Memory B cell (primary cell): ENCODE measurements at regions not wholly inside any gene's neighbourhood (a gene's known extent, or its start where the extent isn't known, plus 50 kb on each side); places are given as distances from the start of the nearest gene placed in this dataset.

ENCODE experiments used
- ATAC-seq: fragments of 150-1000 bp; cut with Tn5 transposase; 2 replicates; pipeline ENCODE4 v1.10.0; 2021; ENCODE audit warnings: low read depth, mild to moderate bottlenecking, moderate library complexity
- DNase-seq, 2 donors: peaks; one replicate each; pipeline ENCODE4 v3.0.0; 2022; ENCODE audit warnings: low spot score in 2 of 2
- H3K27ac Mint-ChIP-seq: one replicate; pipeline ENCODE4 v1.8.0; 2022; ENCODE audit warnings: mild to moderate bottlenecking, moderate library complexity, mixed read lengths
- H3K27me3 Mint-ChIP-seq: one replicate; pipeline ENCODE4 v1.8.0; 2022; ENCODE audit warnings: mixed read lengths
- H3K36me3 Mint-ChIP-seq: one replicate; pipeline ENCODE4 v1.8.0; 2022; ENCODE audit warnings: mild to moderate bottlenecking, mixed read lengths
- H3K4me1 Mint-ChIP-seq: one replicate; pipeline ENCODE4 v1.8.0; 2022; ENCODE audit warnings: mixed read lengths
- H3K4me3 Mint-ChIP-seq: one replicate; pipeline ENCODE4 v1.8.0; 2022; ENCODE audit warnings: mild to moderate bottlenecking, moderate library complexity, mixed read lengths
- H3K9me3 Mint-ChIP-seq: one replicate; pipeline ENCODE4 v1.8.0; 2022; ENCODE audit warnings: mixed read lengths

DNA sequence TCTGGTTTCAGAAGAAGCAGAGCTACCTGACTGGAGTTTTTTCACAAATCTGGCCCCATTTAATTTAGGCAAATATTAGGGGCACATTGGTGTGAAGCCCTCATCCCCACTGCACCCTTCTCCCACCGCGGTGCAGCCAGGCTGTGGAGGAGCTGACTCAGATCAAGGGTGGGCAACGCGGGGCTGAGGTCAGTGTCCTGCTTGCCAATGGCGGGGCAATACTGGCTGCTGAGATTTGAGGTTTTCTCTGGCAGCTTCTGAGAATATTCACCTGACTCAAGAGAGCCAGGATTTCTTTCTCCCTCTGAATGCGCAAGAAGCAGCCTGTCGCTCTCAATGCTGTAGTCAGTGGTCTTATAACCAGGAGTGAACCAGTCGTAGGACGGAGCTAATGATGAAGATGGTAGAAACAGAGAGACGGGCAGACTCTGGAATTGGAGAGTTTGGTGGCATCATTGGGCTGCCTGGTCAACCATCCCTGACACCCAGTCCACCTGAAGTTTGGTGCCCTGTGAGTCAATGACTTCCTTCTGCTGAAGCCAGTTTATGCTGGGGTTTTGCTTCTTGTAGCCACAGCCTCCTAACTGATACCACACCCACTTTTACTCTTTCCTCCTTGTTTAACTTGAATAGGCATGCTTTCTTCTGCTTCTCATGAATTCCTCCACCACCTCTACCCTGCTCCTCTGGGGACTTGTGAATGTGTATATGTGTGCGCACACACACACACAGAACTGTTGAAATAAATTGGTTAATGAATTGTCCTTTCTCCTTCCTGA, 123.7 kb upstream of the CTBP2 start:
- H3K27me3 Mint-ChIP-seq, result peaks cover 19% of the 10 kb centered on the region
- ATAC-seq, result no peak
- peaks cover 7% of the 10 kb centered on the region for H3K9me3 Mint-ChIP-seq
- H3K4me3 Mint-ChIP-seq, result no peak overlapping the region
- DNase-seq, result no peak
- H3K36me3 Mint-ChIP-seq, result no peaks in the 10 kb centered on the region
- H3K27ac Mint-ChIP-seq, result no peak overlapping the region
- no peaks in the 10 kb centered on the region for H3K4me1 Mint-ChIP-seq

DNA sequence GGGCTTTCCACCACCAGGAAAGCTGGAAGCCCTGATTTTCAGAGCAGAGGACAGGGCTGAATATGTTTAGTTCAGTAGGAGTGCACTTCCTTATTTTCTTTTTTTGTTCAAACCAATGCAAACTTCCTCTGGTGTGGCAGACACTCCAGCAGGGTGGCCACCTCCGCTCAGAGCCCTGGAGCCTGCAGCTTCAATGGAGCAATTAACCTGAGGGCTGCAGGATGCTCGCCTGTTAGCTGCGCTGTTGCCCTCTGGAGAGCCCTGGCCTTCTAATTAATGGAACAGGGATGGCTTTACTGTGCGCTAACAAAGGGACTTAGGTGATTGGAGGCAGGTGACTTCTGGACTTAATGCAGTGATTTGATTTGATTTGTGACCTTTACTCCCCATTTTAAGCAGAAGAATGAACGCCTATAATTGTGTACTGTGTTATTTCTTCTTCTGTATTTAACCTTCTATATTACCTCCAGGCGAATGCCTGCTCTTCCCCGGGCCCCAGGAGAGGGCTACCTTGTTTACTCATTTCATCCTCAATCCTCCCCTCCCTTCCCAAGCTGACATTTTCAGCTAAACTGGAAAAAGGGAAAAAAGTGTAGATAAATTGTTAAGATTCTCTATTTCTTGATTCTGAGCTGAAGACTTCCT, 123.0 kb upstream of the CTBP2 start:
- Mint-ChIP-seq H3K4me1 (no peaks in the 10 kb centered on the region), H3K4me3 (no peak overlapping the region), H3K36me3 (no peaks in the 10 kb centered on the region), H3K9me3 (peaks cover 5% of the 10 kb centered on the region), H3K27me3 (peaks cover 19% of the 10 kb centered on the region), H3K27ac (no peak overlapping the region)
- DNase-seq, result no peak
- ATAC-seq, result no peak

DNA sequence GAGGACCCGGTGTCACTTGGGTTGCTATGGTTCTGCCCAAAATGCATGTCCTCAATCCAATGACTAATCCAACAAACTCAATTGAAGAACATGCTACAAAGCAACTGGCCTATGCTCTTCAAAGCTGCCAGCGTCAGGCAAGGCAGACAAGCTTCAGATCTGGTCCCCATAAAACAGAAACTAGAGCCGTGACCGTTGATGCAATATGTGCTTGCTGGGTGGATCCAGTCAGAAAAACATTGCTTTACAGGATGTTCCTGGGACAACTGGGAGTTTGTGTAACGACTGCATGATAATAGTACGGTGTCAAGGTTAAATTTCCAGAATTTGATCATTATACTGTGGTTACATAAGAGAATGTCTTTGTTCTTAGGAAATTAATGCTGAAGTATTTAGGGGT, 120.7 kb upstream of the CTBP2 start:
- Mint-ChIP-seq H3K9me3 (peaks cover 2% of the 10 kb centered on the region), H3K27ac (no peak overlapping the region), H3K36me3 (peaks cover under 1% of the 10 kb centered on the region), H3K27me3 (peaks cover 11% of the 10 kb centered on the region), H3K4me3 (no peak overlapping the region), H3K4me1 (no peaks in the 10 kb centered on the region)
- DNase-seq (no peak), ATAC-seq (no peak)

DNA sequence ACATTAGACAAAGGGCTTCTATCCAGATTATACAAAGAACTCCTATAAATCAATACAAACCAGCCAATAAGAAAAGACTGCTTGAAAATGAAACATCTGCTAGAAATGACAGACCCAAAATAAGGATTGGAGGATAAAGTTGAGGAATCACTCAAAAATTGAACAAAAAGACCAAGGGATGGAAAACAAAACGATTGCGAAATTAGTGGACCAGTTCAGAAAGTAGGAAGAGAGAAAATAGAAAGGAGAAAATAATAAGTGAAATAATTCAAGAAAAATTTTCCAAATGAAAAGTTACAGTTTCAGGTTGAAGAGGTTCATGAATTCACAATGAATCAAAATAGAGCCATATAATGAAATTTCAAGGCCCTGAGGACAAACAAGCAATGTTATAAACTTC, 115.8 kb upstream of the CTBP2 start:
- H3K27ac Mint-ChIP-seq, result no peak overlapping the region

DNA sequence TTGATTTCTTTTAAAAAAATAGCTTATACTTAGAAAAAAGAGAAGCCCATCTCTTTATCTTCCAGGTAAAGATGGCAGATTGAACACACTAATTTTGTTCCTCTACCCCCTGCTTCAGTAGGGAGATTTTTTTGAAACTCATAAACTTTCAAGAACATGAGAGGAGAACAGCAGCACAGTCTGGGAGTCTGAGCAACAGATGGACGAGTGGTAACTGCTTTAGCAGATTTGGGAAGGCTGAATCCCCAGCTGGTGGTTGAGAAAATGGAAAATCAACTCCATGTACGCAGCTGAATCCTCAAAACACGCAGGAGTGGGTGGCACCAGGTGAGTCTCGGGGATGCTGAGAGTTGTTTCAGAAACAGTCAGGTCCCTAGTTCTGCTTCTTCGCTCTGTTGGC, 114.6 kb upstream of the CTBP2 start:
- H3K27ac Mint-ChIP-seq, result no peak overlapping the region
- H3K4me3 Mint-ChIP-seq, result no peak overlapping the region
- DNase-seq (no peak), ATAC-seq (no peak)
- peaks cover 11% of the 10 kb centered on the region for H3K27me3 Mint-ChIP-seq
- H3K9me3 Mint-ChIP-seq, result peaks cover 3% of the 10 kb centered on the region
- H3K36me3 Mint-ChIP-seq, result peaks cover 2% of the 10 kb centered on the region
- no peaks in the 10 kb centered on the region for H3K4me1 Mint-ChIP-seq

More for the DNA sequence above, 115.8 kb upstream of the CTBP2 start:
- no peak for DNase-seq
- peaks cover 7% of the 10 kb centered on the region for H3K27me3 Mint-ChIP-seq
- H3K4me1 Mint-ChIP-seq, result no peaks in the 10 kb centered on the region
- no peak overlapping the region for H3K4me3 Mint-ChIP-seq
- peaks cover 2% of the 10 kb centered on the region for H3K36me3 Mint-ChIP-seq
- H3K9me3 Mint-ChIP-seq, result peaks cover 3% of the 10 kb centered on the region
- no peak for ATAC-seq

DNA sequence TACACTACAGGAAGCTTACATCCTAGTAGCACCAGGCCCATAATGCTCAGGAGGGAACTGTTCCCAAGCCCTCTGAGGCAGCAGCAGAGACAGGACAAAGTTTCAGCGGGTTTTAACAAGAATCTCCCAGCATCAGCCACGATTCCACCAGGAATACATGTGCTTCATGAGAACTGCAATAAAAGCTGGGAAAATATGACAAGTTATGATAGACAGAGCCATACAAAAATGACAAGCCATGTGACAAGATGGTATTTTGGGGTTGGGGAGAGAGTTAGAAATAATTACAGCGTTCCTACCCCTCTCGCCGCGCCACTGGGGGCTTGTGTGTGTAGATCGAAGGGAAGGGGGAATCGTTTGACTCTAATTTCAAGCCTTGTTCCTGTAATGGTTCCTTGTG, 112.7 kb upstream of the CTBP2 start:
- Mint-ChIP-seq H3K36me3 (peaks cover 2% of the 10 kb centered on the region), H3K9me3 (peaks cover 3% of the 10 kb centered on the region), H3K4me3 (no peak overlapping the region), H3K4me1 (no peaks in the 10 kb centered on the region), H3K27me3 (peaks cover 11% of the 10 kb centered on the region), H3K27ac (no peak overlapping the region)
- DNase-seq, result no peak
- no peak for ATAC-seq

DNA sequence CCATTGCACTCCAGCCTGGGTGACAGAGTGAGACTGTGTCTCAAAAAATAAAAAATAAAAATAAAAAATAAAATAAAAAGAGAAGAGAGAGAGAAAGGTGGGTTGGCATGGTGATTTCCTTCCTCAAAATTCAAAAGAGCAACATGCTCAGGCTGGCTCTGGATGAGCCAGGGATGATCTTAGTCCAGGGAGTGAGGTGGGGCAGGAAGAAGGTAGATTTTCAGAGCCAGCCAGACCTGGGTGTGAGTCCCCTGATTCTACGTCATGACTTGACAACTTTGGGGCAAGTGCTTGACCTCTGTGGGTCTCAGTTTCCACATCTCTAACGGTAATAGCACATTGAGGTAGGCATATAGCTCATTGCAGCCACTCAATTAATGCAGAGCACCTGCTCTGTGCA, 109.4 kb upstream of the CTBP2 start:
- Mint-ChIP-seq H3K27ac (no peak overlapping the region), H3K27me3 (peaks cover 14% of the 10 kb centered on the region), H3K4me3 (no peak overlapping the region), H3K9me3 (peaks cover 2% of the 10 kb centered on the region), H3K4me1 (no peaks in the 10 kb centered on the region), H3K36me3 (no peaks in the 10 kb centered on the region)
- ATAC-seq (no peak), DNase-seq (no peak)

DNA sequence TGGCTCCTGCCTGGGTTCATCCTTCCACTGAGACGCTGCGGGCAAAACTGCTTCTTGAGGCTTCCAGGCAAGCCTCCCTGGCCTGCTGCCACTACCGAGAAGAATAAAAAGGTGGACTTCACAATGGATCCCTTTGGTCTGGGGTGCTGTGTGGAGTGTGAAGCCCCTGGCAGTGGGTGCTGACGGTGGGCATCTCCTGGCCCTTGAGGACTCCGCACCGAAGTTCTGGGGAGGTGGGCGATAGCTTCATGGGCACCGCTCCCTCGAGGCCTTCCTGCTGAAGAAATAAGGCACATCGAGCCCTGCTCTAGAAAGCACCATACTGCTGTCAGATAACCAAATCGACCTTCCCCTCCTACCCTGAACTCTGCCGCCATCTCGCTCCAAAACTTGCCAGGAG, 106.6 kb upstream of the CTBP2 start:
- H3K4me3 Mint-ChIP-seq, result no peak overlapping the region
- DNase-seq (no peak), ATAC-seq (no peak)
- no peaks in the 10 kb centered on the region for H3K4me1 Mint-ChIP-seq
- H3K27ac Mint-ChIP-seq, result no peak overlapping the region
- H3K27me3 Mint-ChIP-seq, result peaks cover 11% of the 10 kb centered on the region
- H3K9me3 Mint-ChIP-seq, result peaks cover 4% of the 10 kb centered on the region
- H3K36me3 Mint-ChIP-seq, result no peaks in the 10 kb centered on the region

DNA sequence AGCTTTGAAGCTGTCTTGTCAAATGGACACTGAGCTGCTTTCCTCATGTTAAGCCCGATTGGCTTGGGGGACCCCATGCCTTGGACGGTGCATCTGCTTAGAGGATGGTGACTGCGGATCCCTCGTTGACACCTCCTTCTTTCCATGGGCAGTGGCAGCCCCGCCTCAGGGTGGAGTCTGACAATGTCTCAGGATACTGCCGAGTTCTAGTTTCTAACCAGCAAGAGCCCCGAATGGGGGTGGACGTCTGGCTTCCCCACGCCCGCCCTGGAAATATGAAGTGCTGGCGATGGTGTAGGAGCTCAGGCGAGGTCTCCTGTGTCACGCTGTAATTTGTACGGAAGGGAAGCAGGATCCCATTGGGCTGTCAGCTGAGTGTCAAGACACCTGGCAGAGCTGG, 106.2 kb upstream of the CTBP2 start:
- H3K4me3 Mint-ChIP-seq, result no peak overlapping the region

DNA sequence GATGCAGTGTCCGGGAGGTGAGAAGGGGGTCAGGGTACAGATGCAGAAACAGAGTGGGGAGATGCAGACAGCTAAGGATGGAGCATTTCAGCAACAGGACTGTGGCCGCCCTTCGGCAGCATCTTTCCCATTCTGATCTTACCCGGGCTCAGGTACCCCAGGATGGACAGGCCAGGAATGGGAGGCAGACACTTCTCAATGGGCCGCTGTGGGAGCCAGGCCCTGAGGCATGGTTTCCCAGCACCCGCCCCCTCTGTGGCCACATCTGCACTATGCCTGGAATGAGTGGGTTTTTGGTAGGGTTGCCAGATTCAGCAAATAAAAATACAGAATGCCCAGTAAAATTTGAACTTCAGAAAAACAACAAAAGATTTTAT, 105.2 kb upstream of the CTBP2 start:
- DNase-seq (no peak), ATAC-seq (no peak)
- no peak overlapping the region for H3K27ac Mint-ChIP-seq
- H3K27me3 Mint-ChIP-seq, result peaks cover 7% of the 10 kb centered on the region
- H3K4me1 Mint-ChIP-seq, result no peaks in the 10 kb centered on the region
- no peaks in the 10 kb centered on the region for H3K36me3 Mint-ChIP-seq
- peaks cover 5% of the 10 kb centered on the region for H3K9me3 Mint-ChIP-seq
- H3K4me3 Mint-ChIP-seq, result no peak overlapping the region

More for the DNA sequence above, 106.2 kb upstream of the CTBP2 start:
- Mint-ChIP-seq H3K9me3 (peaks cover 5% of the 10 kb centered on the region), H3K27me3 (peaks cover 11% of the 10 kb centered on the region), H3K27ac (no peak overlapping the region), H3K36me3 (no peaks in the 10 kb centered on the region), H3K4me1 (no peaks in the 10 kb centered on the region)
- DNase-seq (no peak), ATAC-seq (no peak)

DNA sequence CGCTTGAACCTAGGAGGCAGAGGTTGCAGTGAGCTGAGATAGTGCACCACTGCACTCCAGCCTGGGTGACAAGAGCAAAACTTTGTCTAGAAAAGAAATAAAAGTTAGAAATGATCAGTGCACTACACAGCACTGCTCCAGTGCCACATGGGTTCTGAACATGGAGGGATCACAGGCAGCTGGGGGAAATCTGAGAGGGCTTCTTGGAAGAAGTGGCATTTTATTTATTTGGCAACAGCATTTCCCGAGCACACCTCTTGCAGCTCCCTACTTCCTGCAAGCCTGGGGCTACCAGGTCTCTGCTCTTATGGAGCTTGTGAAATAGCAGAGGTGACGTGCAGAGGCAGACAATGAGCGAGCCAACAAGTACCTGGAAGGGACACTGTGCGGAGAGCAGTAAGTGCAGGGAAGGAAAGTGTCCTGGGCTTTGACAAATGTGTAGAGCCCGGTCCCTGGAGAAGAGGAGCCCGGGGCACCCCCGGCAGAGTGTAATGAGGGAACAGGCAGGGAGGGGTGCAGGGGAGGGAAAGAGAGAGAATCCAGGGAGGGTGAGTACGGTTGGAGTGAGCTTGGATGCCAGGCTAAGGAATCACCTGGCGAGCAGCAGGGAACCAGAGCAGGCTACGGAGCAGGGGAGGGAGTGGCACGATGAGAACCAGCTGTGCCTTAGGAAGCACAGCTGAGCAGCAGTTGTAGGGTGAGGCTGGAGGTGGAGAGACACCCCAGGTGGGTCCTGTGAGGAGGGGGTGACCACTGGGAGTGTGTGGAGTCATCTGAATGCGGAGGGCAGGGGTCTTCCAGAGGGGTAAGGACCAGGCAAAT, 104.6 kb upstream of the CTBP2 start:
- Mint-ChIP-seq H3K9me3 (peaks cover 5% of the 10 kb centered on the region), H3K36me3 (no peaks in the 10 kb centered on the region)

DNA sequence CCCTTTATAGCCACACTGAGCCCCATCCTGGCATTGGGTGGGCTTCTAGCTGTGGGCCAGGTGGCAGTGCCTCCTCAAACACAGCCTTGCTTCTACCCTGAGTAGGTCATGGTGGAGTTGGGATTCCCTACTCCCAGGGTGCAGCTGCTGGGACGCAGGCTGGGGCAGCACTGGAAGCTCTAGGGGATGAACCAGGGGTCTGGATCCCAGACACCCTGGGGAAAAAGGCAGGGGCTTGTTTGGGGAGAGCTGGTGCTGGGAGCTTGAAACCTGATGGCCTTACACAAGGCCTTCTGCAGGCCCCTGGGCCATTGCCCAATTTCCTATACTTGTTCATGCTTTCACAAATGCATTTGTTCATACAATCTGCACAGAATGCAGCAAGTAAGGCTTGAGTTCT, 103.7 kb upstream of the CTBP2 start:
- Mint-ChIP-seq H3K27ac (no peak overlapping the region), H3K9me3 (peaks cover 5% of the 10 kb centered on the region), H3K27me3 (peaks cover 4% of the 10 kb centered on the region), H3K4me1 (no peaks in the 10 kb centered on the region), H3K36me3 (no peaks in the 10 kb centered on the region), H3K4me3 (no peak overlapping the region)
- ATAC-seq (no peak), DNase-seq (no peak)

More for the DNA sequence above, 104.6 kb upstream of the CTBP2 start:
- Mint-ChIP-seq H3K27me3 (peaks cover 4% of the 10 kb centered on the region), H3K27ac (no peak overlapping the region), H3K4me3 (no peak overlapping the region), H3K4me1 (no peaks in the 10 kb centered on the region)
- DNase-seq (no peak), ATAC-seq (no peak)

DNA sequence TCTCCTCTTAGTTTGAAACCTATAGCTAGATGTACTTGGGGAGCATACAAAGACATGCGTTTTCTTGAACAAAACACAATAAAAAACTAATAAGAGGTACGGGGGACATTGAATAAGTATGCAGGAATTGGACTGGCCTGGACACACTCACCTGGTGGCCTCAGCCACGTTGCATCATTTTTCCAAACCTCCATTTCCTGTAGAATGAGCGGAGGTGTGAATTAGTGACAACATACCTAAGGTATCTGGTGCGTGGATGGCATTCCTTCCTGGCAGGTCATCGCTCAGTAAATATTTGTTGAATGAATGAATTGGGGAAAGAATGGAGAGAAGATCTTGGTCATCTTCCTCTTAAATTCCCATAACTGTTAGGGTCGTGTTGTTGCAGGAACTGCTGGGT, 103.2 kb upstream of the CTBP2 start:
- H3K4me3 Mint-ChIP-seq, result no peak overlapping the region
- ATAC-seq, result no peak
- no peaks in the 10 kb centered on the region for H3K4me1 Mint-ChIP-seq
- no peak for DNase-seq
- peaks cover 5% of the 10 kb centered on the region for H3K9me3 Mint-ChIP-seq
- H3K27ac Mint-ChIP-seq, result no peak overlapping the region
- H3K27me3 Mint-ChIP-seq, result peaks cover 4% of the 10 kb centered on the region
- H3K36me3 Mint-ChIP-seq, result no peaks in the 10 kb centered on the region

DNA sequence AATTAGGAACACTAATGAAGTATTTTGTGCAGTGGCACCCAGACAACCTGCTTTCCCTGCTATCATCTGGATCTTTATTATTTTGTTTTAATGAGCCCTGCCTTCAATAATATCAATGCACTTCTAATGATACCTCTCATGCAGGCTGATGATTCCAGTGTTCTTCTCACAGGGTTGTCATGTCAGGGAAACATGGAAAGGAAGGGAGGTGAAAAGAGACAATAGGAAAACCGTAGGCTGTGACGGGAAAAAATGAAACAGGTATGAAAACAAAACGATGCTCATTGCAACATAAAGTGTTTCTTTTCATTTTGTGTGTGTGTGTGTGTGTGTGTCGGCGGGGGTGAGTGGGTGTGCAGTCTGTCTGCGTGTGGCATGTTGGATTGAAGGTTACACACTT, 102.6 kb upstream of the CTBP2 start:
- DNase-seq (no peak), ATAC-seq (no peak)
- H3K27ac Mint-ChIP-seq, result no peak overlapping the region
- no peaks in the 10 kb centered on the region for H3K36me3 Mint-ChIP-seq
- H3K27me3 Mint-ChIP-seq, result peaks cover 4% of the 10 kb centered on the region
- no peak overlapping the region for H3K4me3 Mint-ChIP-seq
- H3K9me3 Mint-ChIP-seq, result peaks cover 5% of the 10 kb centered on the region
- no peaks in the 10 kb centered on the region for H3K4me1 Mint-ChIP-seq
